ENCODE measurements at regions not wholly inside any gene's neighbourhood (a gene's known extent, or its start where the extent isn't known, plus 50 kb on each side); places are given as distances from the start of the nearest gene placed in this dataset.

DNA sequence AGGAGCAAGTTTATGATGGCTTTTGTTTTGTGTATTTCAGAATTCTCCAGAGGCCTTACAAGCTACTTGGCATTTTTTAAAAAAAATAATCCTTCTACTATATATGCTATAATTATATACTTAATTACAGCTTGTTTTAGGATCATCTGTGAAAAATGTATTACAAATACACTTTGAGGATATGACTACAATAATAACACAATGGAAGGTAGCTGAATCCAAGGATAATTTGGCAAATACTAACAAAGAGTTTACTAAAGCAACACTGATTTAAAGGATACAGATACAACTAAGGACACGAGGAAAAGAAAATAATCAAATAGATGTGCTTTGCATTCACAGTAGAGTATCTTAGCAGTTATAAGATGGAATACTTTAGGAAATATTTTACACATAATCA lies 381.9 kb upstream of the CITED2 start:
- Mint-ChIP-seq H3K4me1 (no peaks in the 10 kb centered on the region), H3K36me3 (no peaks in the 10 kb centered on the region), H3K9me3 (no peaks in the 10 kb centered on the region), H3K27ac (no peak overlapping the region), H3K4me3 (no peak overlapping the region), H3K27me3 (peaks cover 0 to 4% of the 10 kb centered on the region in 2 donors)
- no peaks in the 10 kb centered on the region for H3K36me3 ChIP-seq (ENCODE audit: control insufficient read depth in 2 of 2, extremely low read depth in 1 of 2, insufficient read depth in 1 of 2, low read length in 1 of 2)
- H3K4me3 ChIP-seq (ENCODE audit: control insufficient read depth in 1 of 2, extremely low read depth in 1 of 2, low read length in 1 of 2) = no peak overlapping the region
- DNase-seq = no peak
- CTCF ChIA-PET = interaction anchor here in 1 of 2 donors (0.7 kb wide), 1 partner anchor 65 kb away, joined by 5 read pairs; no protein-coding TSS in a partner anchor
- POLR2A ChIA-PET = no interaction called here
- no peak for ATAC-seq (replicated peaks in 1 of 4)
- no peaks in the 10 kb centered on the region for H3K9me3 ChIP-seq
- no peaks in the 10 kb centered on the region for H3K4me1 ChIP-seq (ENCODE audit: control insufficient read depth in 1 of 2, extremely low read depth in 1 of 2, insufficient read depth in 2 of 2, low read length in 2 of 2)
- WGBS (ENCODE audit: insufficient coverage) = no CpG with 5 or more reads among the region's 1 CpG
- H3K27me3 ChIP-seq (replicated peaks in 1 of 2; ENCODE audit: control insufficient read depth in 2 of 2, extremely low read depth in 1 of 2, insufficient read depth in 2 of 2, low read length in 1 of 2) = no peaks in the 10 kb centered on the region
- no peak overlapping the region for H3K27ac ChIP-seq (ENCODE audit: low read length)

DNA sequence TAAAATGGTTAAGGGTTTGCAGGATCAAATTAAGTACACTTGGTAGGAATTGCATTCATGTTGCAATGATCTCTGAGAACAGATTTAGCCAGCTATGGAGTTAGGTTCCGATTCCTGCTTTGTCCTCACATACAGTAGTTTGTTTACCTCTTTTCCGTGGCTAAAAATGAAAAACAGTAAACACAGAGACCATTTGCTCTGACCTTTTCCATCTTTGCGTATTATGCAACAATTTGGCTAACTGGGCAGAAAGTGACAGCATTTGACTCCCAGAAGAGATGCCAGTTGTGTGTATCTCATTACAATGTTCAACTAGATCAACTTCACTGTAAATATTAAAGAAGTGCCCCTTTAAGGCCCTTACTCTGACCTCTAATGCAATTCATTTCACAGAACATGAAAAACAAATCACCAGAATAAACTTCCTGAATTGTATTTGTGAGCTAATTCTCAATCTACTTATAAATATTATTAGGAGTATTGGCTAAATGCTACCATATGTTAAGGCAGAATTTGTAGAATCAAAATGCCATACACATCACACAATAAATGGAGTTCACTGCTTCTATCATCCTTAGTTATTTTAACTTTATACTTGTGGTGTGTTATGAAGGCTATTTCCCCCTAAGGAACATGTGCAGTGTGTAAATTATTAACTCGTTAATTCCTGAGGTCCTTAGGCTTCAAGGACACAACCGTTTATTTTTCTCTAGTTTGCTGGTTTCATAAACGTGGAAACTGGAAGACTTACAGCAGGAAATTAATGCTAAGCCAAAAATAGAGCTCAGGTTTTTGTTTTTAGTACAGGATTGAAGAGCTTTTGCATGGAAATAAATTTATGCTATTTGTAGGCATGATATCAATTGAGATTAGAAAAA lies 380.7 kb upstream of the CITED2 start:
- Mint-ChIP-seq H3K27ac (no peak overlapping the region), H3K4me3 (no peak overlapping the region), H3K36me3 (no peaks in the 10 kb centered on the region), H3K4me1 (no peaks in the 10 kb centered on the region), H3K27me3 (peaks cover 0 to 4% of the 10 kb centered on the region in 2 donors), H3K9me3 (no peaks in the 10 kb centered on the region)
- Histone ChIP-seq H3K4me1 (ENCODE audit: control insufficient read depth in 1 of 2, extremely low read depth in 1 of 2, insufficient read depth in 2 of 2, low read length in 2 of 2) (no peaks in the 10 kb centered on the region), H3K36me3 (ENCODE audit: control insufficient read depth in 2 of 2, extremely low read depth in 1 of 2, insufficient read depth in 1 of 2, low read length in 1 of 2) (no peaks in the 10 kb centered on the region), H3K9me3 (no peaks in the 10 kb centered on the region), H3K27ac (ENCODE audit: low read length) (no peak overlapping the region), H3K4me3 (ENCODE audit: control insufficient read depth in 1 of 2, extremely low read depth in 1 of 2, low read length in 1 of 2) (no peak overlapping the region), H3K27me3 (replicated peaks in 1 of 2; ENCODE audit: control insufficient read depth in 2 of 2, extremely low read depth in 1 of 2, insufficient read depth in 2 of 2, low read length in 1 of 2) (no peaks in the 10 kb centered on the region)
- ChIA-PET POLR2A (no interaction called here), CTCF (no interaction called here)
- DNase-seq = no peak
- 53% methylated on average over 4 of the region's 6 CpGs for WGBS (ENCODE audit: insufficient coverage)
- no peak for ATAC-seq (replicated peaks in 1 of 4)

DNA sequence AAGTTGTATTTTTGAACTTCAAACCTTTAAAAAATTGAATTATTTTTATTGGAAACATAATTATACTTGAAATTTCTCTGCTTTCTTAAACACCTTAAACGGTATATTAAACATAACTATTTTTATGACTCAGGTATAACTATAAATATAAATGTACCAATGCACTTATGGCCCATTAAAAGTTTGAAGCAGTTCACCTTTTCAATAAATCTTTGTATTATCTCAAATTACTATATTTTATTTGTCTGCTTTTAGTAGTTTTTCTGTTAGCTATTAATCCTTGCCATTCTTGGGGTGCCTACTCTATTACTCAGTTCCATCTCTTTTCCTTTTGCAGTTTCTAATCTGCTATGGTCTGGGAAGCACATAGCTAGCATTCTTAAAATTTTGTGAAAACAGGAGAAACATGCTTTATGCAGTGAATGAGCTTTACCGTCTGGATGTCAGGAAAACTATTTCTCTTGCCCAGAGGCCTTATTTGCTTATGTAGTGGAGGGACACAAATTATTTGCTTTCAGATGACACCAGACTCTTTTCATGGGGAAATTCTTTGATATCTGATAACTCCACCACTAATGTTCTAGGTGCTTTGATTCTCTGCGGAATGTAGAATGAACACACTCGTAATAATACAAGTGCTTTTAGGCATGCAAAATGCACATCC lies 378.9 kb upstream of the CITED2 start:
- no CpG with 5 or more reads among the region's 4 CpGs for WGBS (ENCODE audit: insufficient coverage)
- Histone ChIP-seq H3K36me3 (ENCODE audit: control insufficient read depth in 2 of 2, extremely low read depth in 1 of 2, insufficient read depth in 1 of 2, low read length in 1 of 2) (no peaks in the 10 kb centered on the region), H3K4me1 (ENCODE audit: control insufficient read depth in 1 of 2, extremely low read depth in 1 of 2, insufficient read depth in 2 of 2, low read length in 2 of 2) (no peaks in the 10 kb centered on the region), H3K9me3 (no peaks in the 10 kb centered on the region), H3K27me3 (replicated peaks in 1 of 2; ENCODE audit: control insufficient read depth in 2 of 2, extremely low read depth in 1 of 2, insufficient read depth in 2 of 2, low read length in 1 of 2) (no peaks in the 10 kb centered on the region), H3K4me3 (ENCODE audit: control insufficient read depth in 1 of 2, extremely low read depth in 1 of 2, low read length in 1 of 2) (no peak overlapping the region), H3K27ac (ENCODE audit: low read length) (no peak overlapping the region)
- Mint-ChIP-seq H3K27ac (no peak overlapping the region), H3K36me3 (no peaks in the 10 kb centered on the region), H3K4me1 (no peaks in the 10 kb centered on the region), H3K9me3 (no peaks in the 10 kb centered on the region), H3K4me3 (no peak overlapping the region), H3K27me3 (no peaks in the 10 kb centered on the region)
- ChIA-PET POLR2A (no interaction called here), CTCF (no interaction called here)
- ATAC-seq (replicated peaks in 1 of 4) (no peak), DNase-seq (no peak)

DNA sequence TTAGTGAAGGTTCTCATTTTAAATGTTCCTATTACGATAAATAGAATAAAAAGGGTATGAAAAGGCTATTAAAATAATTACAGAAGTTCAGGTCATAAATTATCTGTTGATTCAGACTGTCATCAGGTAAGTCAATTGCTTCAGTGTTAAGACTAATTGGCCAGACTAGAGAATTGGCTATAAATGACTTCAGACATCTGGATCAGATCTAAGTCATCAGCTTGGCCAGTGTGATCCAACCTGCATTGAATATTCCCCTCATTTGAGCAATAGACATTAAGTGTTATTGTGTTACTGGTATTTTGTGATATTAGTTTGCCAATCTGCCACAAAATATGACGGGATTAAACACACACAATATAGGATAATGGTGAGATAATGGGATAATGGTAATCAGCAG lies 377.6 kb upstream of the CITED2 start:
- Mint-ChIP-seq H3K27ac (no peak overlapping the region), H3K27me3 (no peaks in the 10 kb centered on the region), H3K4me3 (no peak overlapping the region), H3K9me3 (no peaks in the 10 kb centered on the region), H3K4me1 (no peaks in the 10 kb centered on the region), H3K36me3 (no peaks in the 10 kb centered on the region)
- Histone ChIP-seq H3K4me3 (ENCODE audit: control insufficient read depth in 1 of 2, extremely low read depth in 1 of 2, low read length in 1 of 2) (no peak overlapping the region), H3K27ac (ENCODE audit: low read length) (no peak overlapping the region), H3K27me3 (replicated peaks in 1 of 2; ENCODE audit: control insufficient read depth in 2 of 2, extremely low read depth in 1 of 2, insufficient read depth in 2 of 2, low read length in 1 of 2) (no peaks in the 10 kb centered on the region), H3K9me3 (no peaks in the 10 kb centered on the region), H3K4me1 (ENCODE audit: control insufficient read depth in 1 of 2, extremely low read depth in 1 of 2, insufficient read depth in 2 of 2, low read length in 2 of 2) (no peaks in the 10 kb centered on the region), H3K36me3 (ENCODE audit: control insufficient read depth in 2 of 2, extremely low read depth in 1 of 2, insufficient read depth in 1 of 2, low read length in 1 of 2) (no peaks in the 10 kb centered on the region)
- WGBS (ENCODE audit: insufficient coverage) = no CpG with 5 or more reads among the region's 2 CpGs
- POLR2A ChIA-PET = no interaction called here
- CTCF ChIA-PET = interaction anchor here in 1 of 2 donors (0.6 kb wide), 1 partner anchor 236 kb away, joined by 5 read pairs; no protein-coding TSS in a partner anchor
- ATAC-seq (replicated peaks in 1 of 4) = no peak
- DNase-seq = no peak

DNA sequence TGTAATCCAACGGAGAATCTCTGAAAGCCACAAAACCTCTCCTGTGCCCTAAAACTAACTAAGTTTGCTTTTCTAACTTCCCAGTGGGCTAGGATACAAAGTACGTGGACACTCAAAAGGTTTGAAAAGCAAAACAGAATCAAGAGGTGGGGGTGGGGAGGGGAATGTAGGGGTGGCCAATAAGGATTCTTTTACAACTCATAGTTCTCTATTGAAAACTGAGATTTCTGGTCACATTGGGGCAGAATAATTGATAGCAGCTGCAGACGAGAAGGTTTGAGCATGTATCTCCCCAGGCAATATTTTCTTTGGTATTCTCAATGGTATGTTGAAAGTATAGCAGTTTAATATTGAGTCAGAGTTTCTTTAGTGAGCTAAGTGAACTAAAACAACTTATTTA lies 376.7 kb upstream of the CITED2 start:
- Histone ChIP-seq H3K4me1 (ENCODE audit: control insufficient read depth in 1 of 2, extremely low read depth in 1 of 2, insufficient read depth in 2 of 2, low read length in 2 of 2) (no peaks in the 10 kb centered on the region), H3K36me3 (ENCODE audit: control insufficient read depth in 2 of 2, extremely low read depth in 1 of 2, insufficient read depth in 1 of 2, low read length in 1 of 2) (no peaks in the 10 kb centered on the region), H3K4me3 (ENCODE audit: control insufficient read depth in 1 of 2, extremely low read depth in 1 of 2, low read length in 1 of 2) (no peak overlapping the region), H3K9me3 (no peaks in the 10 kb centered on the region), H3K27ac (ENCODE audit: low read length) (no peak overlapping the region), H3K27me3 (replicated peaks in 1 of 2; ENCODE audit: control insufficient read depth in 2 of 2, extremely low read depth in 1 of 2, insufficient read depth in 2 of 2, low read length in 1 of 2) (no peaks in the 10 kb centered on the region)
- no peaks in the 10 kb centered on the region for H3K4me1 Mint-ChIP-seq
- CTCF ChIA-PET = no interaction called here
- 80% methylated on average over 1 of the region's 3 CpGs for WGBS (ENCODE audit: insufficient coverage)
- DNase-seq = no peak
- ATAC-seq (replicated peaks in 1 of 4) = no peak
- H3K27ac Mint-ChIP-seq = no peak overlapping the region
- no peak overlapping the region for H3K4me3 Mint-ChIP-seq
- no peaks in the 10 kb centered on the region for H3K9me3 Mint-ChIP-seq
- H3K36me3 Mint-ChIP-seq = no peaks in the 10 kb centered on the region
- POLR2A ChIA-PET = interaction anchor here (0.5 to 0.6 kb wide), 2 partner anchors 69 to 117 kb away, joined by 3 read pairs; no protein-coding TSS in a partner anchor
- H3K27me3 Mint-ChIP-seq = no peaks in the 10 kb centered on the region

DNA sequence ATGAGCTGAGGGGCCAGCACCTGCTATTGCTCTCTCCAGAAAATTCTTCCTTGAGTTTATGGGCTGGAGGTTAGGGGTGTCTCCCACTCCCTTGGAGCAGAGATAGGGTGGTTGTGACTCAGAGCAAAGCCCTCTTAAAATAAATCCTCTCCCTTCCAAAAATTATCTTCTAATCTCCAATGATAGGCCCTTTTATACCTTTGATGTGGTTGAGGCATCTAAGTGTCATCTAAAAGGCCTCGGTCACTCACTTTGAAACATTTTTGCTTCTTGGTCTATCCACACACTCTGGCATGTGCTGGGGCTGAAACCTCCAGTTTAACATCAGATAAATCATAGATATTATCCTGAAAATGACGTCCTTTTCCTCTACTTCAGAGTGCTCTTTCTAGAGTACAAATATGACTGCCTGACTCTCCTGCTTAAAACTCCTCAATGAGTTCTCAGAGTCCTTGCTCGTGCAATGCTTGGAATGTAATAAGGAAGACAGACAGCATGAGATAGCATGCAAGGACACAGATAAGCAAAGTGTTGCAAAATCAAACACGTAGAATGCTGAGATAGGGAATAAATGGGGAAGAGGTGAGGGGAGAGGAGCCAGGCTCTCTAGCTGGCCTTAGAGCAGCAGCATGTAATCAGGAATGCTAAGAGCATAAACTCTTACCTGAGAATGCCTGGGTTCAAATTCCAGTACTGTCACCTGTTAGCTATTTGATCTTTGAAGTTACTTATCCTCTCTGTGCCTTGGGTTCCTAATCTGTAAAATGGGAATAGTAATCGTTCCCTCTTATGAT lies 374.1 kb upstream of the CITED2 start:
- Mint-ChIP-seq H3K27me3 (peaks cover 0 to 3% of the 10 kb centered on the region in 2 donors), H3K4me3 (no peak overlapping the region), H3K36me3 (no peaks in the 10 kb centered on the region), H3K4me1 (no peaks in the 10 kb centered on the region), H3K9me3 (no peaks in the 10 kb centered on the region), H3K27ac (no peak overlapping the region)
- H3K4me1 ChIP-seq (ENCODE audit: control insufficient read depth in 1 of 2, extremely low read depth in 1 of 2, insufficient read depth in 2 of 2, low read length in 2 of 2) = no peaks in the 10 kb centered on the region
- no peak overlapping the region for H3K4me3 ChIP-seq (ENCODE audit: control insufficient read depth in 1 of 2, extremely low read depth in 1 of 2, low read length in 1 of 2)
- no peaks in the 10 kb centered on the region for H3K27me3 ChIP-seq (replicated peaks in 1 of 2; ENCODE audit: control insufficient read depth in 2 of 2, extremely low read depth in 1 of 2, insufficient read depth in 2 of 2, low read length in 1 of 2)
- 94% methylated on average over 2 of the region's 5 CpGs for WGBS (ENCODE audit: insufficient coverage)
- H3K36me3 ChIP-seq (ENCODE audit: control insufficient read depth in 2 of 2, extremely low read depth in 1 of 2, insufficient read depth in 1 of 2, low read length in 1 of 2) = no peaks in the 10 kb centered on the region
- DNase-seq = no peak
- H3K9me3 ChIP-seq = no peaks in the 10 kb centered on the region
- ChIA-PET CTCF (interaction anchor here in 1 of 2 donors (0.6 kb wide), 1 partner anchor 22 kb away, joined by 3 read pairs; no protein-coding TSS in a partner anchor), POLR2A (no interaction called here)
- ATAC-seq (replicated peaks in 1 of 4) = no peak
- H3K27ac ChIP-seq (ENCODE audit: low read length) = no peak overlapping the region

Data from T-cell (primary cell).